ENCODE measurements at regions not wholly inside any gene's neighbourhood (a gene's known extent, or its start where the extent isn't known, plus 50 kb on each side); places are given as distances from the start of the nearest gene placed in this dataset.

DNA sequence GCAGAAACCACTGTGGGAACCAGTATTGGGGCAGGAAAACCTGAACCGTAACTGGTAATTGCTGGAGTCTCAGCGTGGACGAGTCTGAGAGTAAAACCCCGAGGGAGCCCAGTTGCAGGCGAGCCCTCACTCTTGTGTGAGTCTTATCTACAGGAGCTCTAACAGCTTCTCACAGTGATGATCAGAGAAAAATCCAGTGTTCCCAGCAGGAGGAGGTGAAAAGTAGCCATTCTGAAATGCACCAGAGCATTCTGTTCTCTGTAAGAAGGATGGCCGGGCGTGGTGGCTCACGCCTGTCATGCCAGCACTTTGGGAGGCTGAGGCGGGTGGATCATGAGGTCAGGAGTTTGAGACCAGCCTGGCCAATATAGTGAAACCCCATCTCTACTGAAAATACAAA lies 161.2 kb downstream of the COPRS start:
- no peak for TF ChIP-seq ZNF747 (tag by site-specific recombination; IDR thresholded peaks at IDR 0.05)
- TF ChIP-seq, protein P1, sequence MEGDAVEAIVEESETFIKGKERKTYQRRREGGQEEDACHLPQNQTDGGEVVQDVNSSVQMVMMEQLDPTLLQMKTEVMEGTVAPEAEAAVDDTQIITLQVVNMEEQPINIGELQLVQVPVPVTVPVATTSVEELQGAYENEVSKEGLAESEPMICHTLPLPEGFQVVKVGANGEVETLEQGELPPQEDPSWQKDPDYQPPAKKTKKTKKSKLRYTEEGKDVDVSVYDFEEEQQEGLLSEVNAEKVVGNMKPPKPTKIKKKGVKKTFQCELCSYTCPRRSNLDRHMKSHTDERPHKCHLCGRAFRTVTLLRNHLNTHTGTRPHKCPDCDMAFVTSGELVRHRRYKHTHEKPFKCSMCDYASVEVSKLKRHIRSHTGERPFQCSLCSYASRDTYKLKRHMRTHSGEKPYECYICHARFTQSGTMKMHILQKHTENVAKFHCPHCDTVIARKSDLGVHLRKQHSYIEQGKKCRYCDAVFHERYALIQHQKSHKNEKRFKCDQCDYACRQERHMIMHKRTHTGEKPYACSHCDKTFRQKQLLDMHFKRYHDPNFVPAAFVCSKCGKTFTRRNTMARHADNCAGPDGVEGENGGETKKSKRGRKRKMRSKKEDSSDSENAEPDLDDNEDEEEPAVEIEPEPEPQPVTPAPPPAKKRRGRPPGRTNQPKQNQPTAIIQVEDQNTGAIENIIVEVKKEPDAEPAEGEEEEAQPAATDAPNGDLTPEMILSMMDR (tag by site-specific recombination; IDR thresholded peaks at IDR 0.05) = no peak

All from HEK293 (cell line).